ENCODE measurements at regions not wholly inside any gene's neighbourhood (a gene's known extent, or its start where the extent isn't known, plus 50 kb on each side); places are given as distances from the start of the nearest gene placed in this dataset.

DNA sequence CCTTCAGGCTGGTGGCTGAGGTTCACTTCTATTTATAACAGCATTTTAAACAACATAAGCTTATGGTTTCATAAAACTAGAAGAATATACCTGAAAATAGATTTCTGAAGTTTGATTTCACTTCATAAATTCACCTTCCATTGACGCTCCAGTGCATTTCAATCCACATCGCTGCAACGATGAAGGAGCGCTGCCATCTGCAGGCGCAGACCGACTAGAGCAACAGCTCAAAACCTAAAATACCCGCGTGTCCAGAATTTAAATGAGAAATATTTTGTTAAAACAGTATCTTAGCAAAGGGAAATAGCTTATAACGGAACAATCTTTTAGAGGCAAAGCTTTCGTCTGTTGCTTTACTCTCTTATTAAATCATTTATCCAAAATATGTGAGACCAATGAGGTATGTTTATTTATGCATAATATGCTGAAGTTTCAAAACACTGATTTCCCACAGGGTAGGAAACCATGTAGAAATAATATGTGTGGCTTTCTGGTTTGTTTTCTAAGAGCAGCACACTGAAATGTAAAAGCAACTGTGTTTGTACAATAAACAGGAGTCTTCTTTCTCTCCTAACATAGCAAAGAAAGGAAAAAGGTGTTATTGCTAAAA is 816.4 kb upstream of the FRG1 start:
- TF ChIP-seq CTCF (conservative IDR thresholded peaks at IDR 0.05; ENCODE audit: low read depth, low read length) (peak; percentile 73), EZH2 (IDR thresholded peaks at IDR 0.05; ENCODE audit: low read length, unreplicated experiment) (no peak)

Measured in PC-3 (cell line).